H1 (cell line): ENCODE measurements at regions not wholly inside any gene's neighbourhood (a gene's known extent, or its start where the extent isn't known, plus 50 kb on each side); places are given as distances from the start of the nearest gene placed in this dataset.

Experiments used
- KDM4A ChIP-seq: IDR thresholded peaks from one replicate; pipeline ENCODE4 v1.7.1; 2012; ENCODE audit warnings: low read depth, mild to moderate bottlenecking, moderate library complexity, low read length, inconsistent platforms; ENCODE audit not compliant: severe bottlenecking
- NANOG ChIP-seq: IDR thresholded peaks from 2 replicates; pipeline ENCODE4 v1.6.1; 2011; ENCODE audit warnings: low read length, low read depth, mild to moderate bottlenecking, inconsistent platforms; ENCODE audit not compliant: insufficient read depth, poor library complexity, severe bottlenecking
- SP1 ChIP-seq: IDR thresholded peaks from 2 replicates; pipeline ENCODE4 v1.6.1; 2011; ENCODE audit warnings: low read depth, low read length
- TAF1 ChIP-seq: IDR thresholded peaks from 2 replicates; pipeline ENCODE4 v1.6.1; 2011; ENCODE audit warnings: mild to moderate bottlenecking, low read depth, low read length

DNA sequence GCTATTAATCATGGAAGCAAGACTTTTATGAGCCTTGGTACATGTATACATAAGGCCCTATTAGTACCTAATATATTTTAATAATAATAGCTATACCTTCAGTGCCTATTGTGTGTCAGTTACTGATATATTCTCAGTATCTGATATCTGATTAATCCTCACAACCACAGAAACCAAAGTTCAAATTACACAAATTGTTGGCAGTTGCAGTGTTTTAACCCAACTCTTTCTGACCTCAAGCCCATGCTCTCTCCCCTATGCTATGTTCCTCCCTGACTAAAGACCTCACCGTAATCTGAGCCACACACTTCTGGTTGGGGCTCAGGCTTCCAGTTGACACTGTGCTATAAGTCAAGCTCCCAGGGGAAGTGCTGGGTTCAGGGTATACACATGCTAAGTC is 214.4 kb downstream of the SPTSSA start (continued):
- TF ChIP-seq NANOG (no peak), SP1 (no peak), KDM4A (no peak), TAF1 (no peak)
- TF ChIP-seq, all 59 proteins: peak for 0
